ENCODE measurements at regions not wholly inside any gene's neighbourhood (a gene's known extent, or its start where the extent isn't known, plus 50 kb on each side); places are given as distances from the start of the nearest gene placed in this dataset.

- TF ChIP-seq, protein P1, sequence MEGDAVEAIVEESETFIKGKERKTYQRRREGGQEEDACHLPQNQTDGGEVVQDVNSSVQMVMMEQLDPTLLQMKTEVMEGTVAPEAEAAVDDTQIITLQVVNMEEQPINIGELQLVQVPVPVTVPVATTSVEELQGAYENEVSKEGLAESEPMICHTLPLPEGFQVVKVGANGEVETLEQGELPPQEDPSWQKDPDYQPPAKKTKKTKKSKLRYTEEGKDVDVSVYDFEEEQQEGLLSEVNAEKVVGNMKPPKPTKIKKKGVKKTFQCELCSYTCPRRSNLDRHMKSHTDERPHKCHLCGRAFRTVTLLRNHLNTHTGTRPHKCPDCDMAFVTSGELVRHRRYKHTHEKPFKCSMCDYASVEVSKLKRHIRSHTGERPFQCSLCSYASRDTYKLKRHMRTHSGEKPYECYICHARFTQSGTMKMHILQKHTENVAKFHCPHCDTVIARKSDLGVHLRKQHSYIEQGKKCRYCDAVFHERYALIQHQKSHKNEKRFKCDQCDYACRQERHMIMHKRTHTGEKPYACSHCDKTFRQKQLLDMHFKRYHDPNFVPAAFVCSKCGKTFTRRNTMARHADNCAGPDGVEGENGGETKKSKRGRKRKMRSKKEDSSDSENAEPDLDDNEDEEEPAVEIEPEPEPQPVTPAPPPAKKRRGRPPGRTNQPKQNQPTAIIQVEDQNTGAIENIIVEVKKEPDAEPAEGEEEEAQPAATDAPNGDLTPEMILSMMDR (IDR thresholded peaks at IDR 0.05): no peak
- TF ChIP-seq EP300 (IDR thresholded peaks at IDR 0.05) (no peak), POLR2A (IDR thresholded peaks at IDR 0.05) (no peak), POLR2AphosphoS5 (IDR thresholded peaks at IDR 0.05) (no peak)
Observed at GRCh38 chrX:40188573-40189417, 91.0 kb upstream of the BCOR start.

Data from suprapubic skin (tissue), 4 donors.